Body of pancreas (tissue), 4 donors: ENCODE measurements at regions not wholly inside any gene's neighbourhood (a gene's known extent, or its start where the extent isn't known, plus 50 kb on each side); places are given as distances from the start of the nearest gene placed in this dataset.

ENCODE experiments used
- ATAC-seq: fragments of 150-250 bp; one replicate; pipeline ENCODE4 v1.9.1; 2016
- DNase-seq, 4 donors: peaks; one replicate each; pipeline ENCODE4 v3.0.0-alpha.2; 2019
- H3K27ac ChIP-seq, 4 donors: fragments of 200-600 bp; sonication (generic); 1 replicate in 3 of 4; 2 replicates in 1 of 4; pipeline versions ENCODE4 v1.5.1 to v1.6.1; 2016 to 2019; ENCODE audit warnings: mild to moderate bottlenecking in 1 of 4, mixed read lengths in 1 of 4, moderate library complexity in 1 of 4
- H3K27me3 ChIP-seq, 2 donors: fragments of 200-600 bp; sonication (generic); one replicate each; pipeline ENCODE4 v1.6.0; 2016; ENCODE audit warnings: mild to moderate bottlenecking in 1 of 2
- H3K36me3 ChIP-seq, 2 donors: fragments of 200-600 bp; sonication (generic); replicated peaks in 1 of 2; 2 replicates each; pipeline ENCODE4 v1.5.1; 2016; ENCODE audit warnings: low read depth in 2 of 2; ENCODE audit not compliant: insufficient read depth in 1 of 2
- H3K4me1 ChIP-seq: fragments of 200-600 bp; sonication (generic); one replicate; pipeline ENCODE4 v1.6.0; 2016
- H3K4me3 ChIP-seq, 2 donors: fragments of 200-600 bp; sonication (generic); 1 replicate in 1 of 2; 2 replicates in 1 of 2; pipeline ENCODE4 v1.5.1; 2016 to 2019
- H3K9me3 ChIP-seq, 3 donors: fragments of 200-600 bp; sonication (generic); 1 replicate in 2 of 3; 2 replicates in 1 of 3; pipeline ENCODE4 v1.5.1; 2016
- CTCF ChIP-seq, 7 experiments: fragments of 450-650 bp in 4 of 7; fragments of 200-600 bp in 3 of 7; sonication (generic) in 3 of 7; IDR thresholded peaks; one replicate each; pipeline ENCODE4 v1.5.1; 2016 to 2019; ENCODE audit warnings: antibody characterized with exemption in 7 of 7
- POLR2A ChIP-seq, 3 donors: fragments of 450-650 bp; IDR thresholded peaks; one replicate each; pipeline ENCODE4 v1.6.1; 2016; ENCODE audit warnings: antibody characterized with exemption in 3 of 3, mild to moderate bottlenecking in 2 of 3
- WGBS, 2 donors: methylation state at CpG; one replicate each; pipeline ENCODE4 v1.1.5; 2017; 5-methylcytosine and 5-hydroxymethylcytosine counted together
- intact Hi-C: fragments of 100-400 bp; cut with DNase I; formaldehyde crosslinking; loops from one replicate; pipeline ENCODE4 v1.15.1; 2023

- no peaks in the 10 kb centered on the region for H3K9me3 ChIP-seq
- no peaks in the 10 kb centered on the region for H3K36me3 ChIP-seq
- TF ChIP-seq CTCF (IDR thresholded peaks at IDR 0.05) = no peak
- no peak for TF ChIP-seq POLR2A (IDR thresholded peaks at IDR 0.05)
- intact Hi-C loops = no loop called here
- no peaks in the 10 kb centered on the region for H3K27me3 ChIP-seq
- ATAC-seq = no peak
- H3K27ac ChIP-seq = no peak overlapping the region
- DNase-seq = no peak
- no peak overlapping the region for H3K4me3 ChIP-seq
- no peaks in the 10 kb centered on the region for H3K4me1 ChIP-seq
These were observed 2021.6 kb downstream of the TP53TG3F start for GRCh38 chr16:35480988-35481387.

- Histone ChIP-seq H3K27me3 (no peaks in the 10 kb centered on the region), H3K27ac (no peak overlapping the region), H3K36me3 (no peaks in the 10 kb centered on the region), H3K9me3 (no peaks in the 10 kb centered on the region), H3K4me1 (no peaks in the 10 kb centered on the region), H3K4me3 (no peak overlapping the region)
- DNase-seq = no peak
- TF ChIP-seq POLR2A (IDR thresholded peaks at IDR 0.05) (no peak), CTCF (IDR thresholded peaks at IDR 0.05) (no peak)
- WGBS, 2 donors = 69 to 70% methylated on average over 16 to 17 of the region's 17 CpGs
- no peak for ATAC-seq
- intact Hi-C loops = no loop called here
These were observed 2026.5 kb downstream of the TP53TG3F start for GRCh38 chr16:35485915-35486314.

- Histone ChIP-seq H3K4me1 (no peaks in the 10 kb centered on the region), H3K27ac (no peak overlapping the region), H3K36me3 (no peaks in the 10 kb centered on the region), H3K27me3 (no peaks in the 10 kb centered on the region), H3K4me3 (no peak overlapping the region), H3K9me3 (no peaks in the 10 kb centered on the region)
- DNase-seq = no peak
- 36 to 55% methylated on average over 19 to 28 of the region's 28 CpGs for WGBS, 2 donors
- intact Hi-C loops = no loop called here
- ATAC-seq = no peak
- no peak for TF ChIP-seq POLR2A (IDR thresholded peaks at IDR 0.05)
- no peak for TF ChIP-seq CTCF (IDR thresholded peaks at IDR 0.05)
These were observed 2032.8 kb downstream of the TP53TG3F start for GRCh38 chr16:35492225-35492624.

- DNase-seq (no peak), ATAC-seq (no peak)
- intact Hi-C loops = no loop called here
- H3K36me3 ChIP-seq = no peaks in the 10 kb centered on the region
- no peaks in the 10 kb centered on the region for H3K27me3 ChIP-seq
- no peaks in the 10 kb centered on the region for H3K4me1 ChIP-seq
- TF ChIP-seq POLR2A (IDR thresholded peaks at IDR 0.05) = no peak
- no peak for TF ChIP-seq CTCF (IDR thresholded peaks at IDR 0.05)
- no peaks in the 10 kb centered on the region for H3K9me3 ChIP-seq
- 26 to 57% methylated on average over 1 of the region's 1 CpG for WGBS, 2 donors
- no peak overlapping the region for H3K27ac ChIP-seq
- no peak overlapping the region for H3K4me3 ChIP-seq
These were observed 2038.0 kb downstream of the TP53TG3F start for GRCh38 chr16:35497399-35497798.

GRCh38 chr16:35506018-35506897 lies 2046.8 kb downstream of the TP53TG3F start:
- Histone ChIP-seq H3K27me3 (no peaks in the 10 kb centered on the region), H3K4me1 (no peaks in the 10 kb centered on the region), H3K9me3 (no peaks in the 10 kb centered on the region), H3K27ac (no peak overlapping the region), H3K36me3 (no peaks in the 10 kb centered on the region), H3K4me3 (no peak overlapping the region)
- 34 to 50% methylated on average over 49 to 51 of the region's 51 CpGs for WGBS, 2 donors
- ATAC-seq (no peak), DNase-seq (peak in 2 of 4 donors; percentile 16 to 61)
- no peak for TF ChIP-seq POLR2A (IDR thresholded peaks at IDR 0.05)
- TF ChIP-seq CTCF (IDR thresholded peaks at IDR 0.05) = no peak
- intact Hi-C loops = loop anchor here (10.0 kb wide), 1 partner anchor 61 kb away; no protein-coding TSS in a partner anchor
